Body of pancreas (tissue), 4 donors: ENCODE measurements at regions not wholly inside any gene's neighbourhood (a gene's known extent, or its start where the extent isn't known, plus 50 kb on each side); places are given as distances from the start of the nearest gene placed in this dataset.

Source experiments
- POLR2A ChIP-seq, 3 donors: fragments of 450-650 bp; IDR thresholded peaks; one replicate each; pipeline ENCODE4 v1.6.1; 2016; ENCODE audit warnings: antibody characterized with exemption in 3 of 3, mild to moderate bottlenecking in 2 of 3
- TF ChIP-seq, protein P1 (sequence below), 7 experiments: fragments of 450-650 bp in 4 of 7; fragments of 200-600 bp in 3 of 7; sonication (generic) in 3 of 7; IDR thresholded peaks; one replicate each; pipeline ENCODE4 v1.5.1; 2016 to 2019; ENCODE audit warnings: antibody characterized with exemption in 7 of 7

DNA sequence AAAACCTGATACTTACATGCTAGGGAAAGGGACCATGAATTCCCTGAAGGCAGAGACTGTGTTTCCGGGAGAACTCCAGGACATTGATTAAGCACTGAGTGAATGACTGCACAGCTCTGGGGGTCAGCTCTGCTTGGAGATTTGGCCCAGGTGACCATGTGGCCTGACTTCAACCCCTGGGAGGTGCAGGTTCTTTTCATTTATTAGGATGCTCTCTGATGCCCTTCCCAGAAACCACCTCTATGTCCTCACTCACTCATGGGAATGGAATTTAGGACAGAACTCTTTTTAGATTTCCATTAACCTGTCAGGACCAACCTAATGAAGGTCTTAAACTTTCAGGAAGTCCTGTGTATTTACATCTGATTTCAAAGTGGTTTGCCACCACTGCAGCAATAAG, 393.3 kb upstream of the ARGLU1 start:
- TF ChIP-seq, protein P1, sequence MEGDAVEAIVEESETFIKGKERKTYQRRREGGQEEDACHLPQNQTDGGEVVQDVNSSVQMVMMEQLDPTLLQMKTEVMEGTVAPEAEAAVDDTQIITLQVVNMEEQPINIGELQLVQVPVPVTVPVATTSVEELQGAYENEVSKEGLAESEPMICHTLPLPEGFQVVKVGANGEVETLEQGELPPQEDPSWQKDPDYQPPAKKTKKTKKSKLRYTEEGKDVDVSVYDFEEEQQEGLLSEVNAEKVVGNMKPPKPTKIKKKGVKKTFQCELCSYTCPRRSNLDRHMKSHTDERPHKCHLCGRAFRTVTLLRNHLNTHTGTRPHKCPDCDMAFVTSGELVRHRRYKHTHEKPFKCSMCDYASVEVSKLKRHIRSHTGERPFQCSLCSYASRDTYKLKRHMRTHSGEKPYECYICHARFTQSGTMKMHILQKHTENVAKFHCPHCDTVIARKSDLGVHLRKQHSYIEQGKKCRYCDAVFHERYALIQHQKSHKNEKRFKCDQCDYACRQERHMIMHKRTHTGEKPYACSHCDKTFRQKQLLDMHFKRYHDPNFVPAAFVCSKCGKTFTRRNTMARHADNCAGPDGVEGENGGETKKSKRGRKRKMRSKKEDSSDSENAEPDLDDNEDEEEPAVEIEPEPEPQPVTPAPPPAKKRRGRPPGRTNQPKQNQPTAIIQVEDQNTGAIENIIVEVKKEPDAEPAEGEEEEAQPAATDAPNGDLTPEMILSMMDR (IDR thresholded peaks at IDR 0.05), result no peak
- no peak for TF ChIP-seq POLR2A (IDR thresholded peaks at IDR 0.05)
